Esophagus muscularis mucosa (tissue), 3 donors: ENCODE measurements at regions not wholly inside any gene's neighbourhood (a gene's known extent, or its start where the extent isn't known, plus 50 kb on each side); places are given as distances from the start of the nearest gene placed in this dataset.

Source experiments
- CTCF ChIP-seq, 3 experiments: fragments of 200-600 bp in 2 of 3; fragments of 450-650 bp in 1 of 3; sonication (generic) in 2 of 3; IDR thresholded peaks; one replicate each; pipeline ENCODE4 v1.5.1; 2017 to 2019; ENCODE audit warnings: antibody characterized with exemption in 3 of 3, mild to moderate bottlenecking in 2 of 3, moderate library complexity in 1 of 3
- POLR2A ChIP-seq: fragments of 450-650 bp; IDR thresholded peaks from one replicate; pipeline ENCODE4 v1.6.1; 2017; ENCODE audit warnings: antibody characterized with exemption, moderate library complexity, mild to moderate bottlenecking, low read depth

- TF ChIP-seq POLR2A (no peak), CTCF (IDR thresholded peaks at IDR 0.05) (no peak)
These were observed 263.2 kb downstream of the XXYLT1 start for GRCh38 chr3:195007766-195008165.
